ENCODE measurements at regions not wholly inside any gene's neighbourhood (a gene's known extent, or its start where the extent isn't known, plus 50 kb on each side); places are given as distances from the start of the nearest gene placed in this dataset.

DNA sequence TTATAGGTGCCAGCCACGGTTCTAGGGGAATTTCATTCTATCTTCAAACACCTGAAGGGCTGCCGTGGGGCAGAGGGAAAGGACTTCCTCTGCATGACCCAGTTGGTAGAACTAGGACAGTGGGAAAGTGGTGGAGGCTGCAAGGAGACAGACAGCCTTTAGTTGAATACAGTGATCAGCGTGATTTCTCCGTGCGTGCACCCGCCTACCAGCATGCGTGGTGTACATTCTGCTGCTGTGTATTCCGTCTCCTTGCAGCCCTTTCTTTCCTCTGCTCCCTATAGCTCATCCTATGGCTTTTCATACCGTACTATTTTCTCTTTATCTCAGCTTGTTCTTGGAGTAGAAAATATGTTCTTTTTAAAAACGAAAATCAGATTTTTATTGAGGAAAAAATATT, 146.9 kb downstream of the MRM1 start:
- no peak for TF ChIP-seq ZFP37 (tag by site-specific recombination; IDR thresholded peaks at IDR 0.05)
- no peak for TF ChIP-seq YY1 (tag by site-specific recombination; IDR thresholded peaks at IDR 0.05)
- TF ChIP-seq, protein P1, sequence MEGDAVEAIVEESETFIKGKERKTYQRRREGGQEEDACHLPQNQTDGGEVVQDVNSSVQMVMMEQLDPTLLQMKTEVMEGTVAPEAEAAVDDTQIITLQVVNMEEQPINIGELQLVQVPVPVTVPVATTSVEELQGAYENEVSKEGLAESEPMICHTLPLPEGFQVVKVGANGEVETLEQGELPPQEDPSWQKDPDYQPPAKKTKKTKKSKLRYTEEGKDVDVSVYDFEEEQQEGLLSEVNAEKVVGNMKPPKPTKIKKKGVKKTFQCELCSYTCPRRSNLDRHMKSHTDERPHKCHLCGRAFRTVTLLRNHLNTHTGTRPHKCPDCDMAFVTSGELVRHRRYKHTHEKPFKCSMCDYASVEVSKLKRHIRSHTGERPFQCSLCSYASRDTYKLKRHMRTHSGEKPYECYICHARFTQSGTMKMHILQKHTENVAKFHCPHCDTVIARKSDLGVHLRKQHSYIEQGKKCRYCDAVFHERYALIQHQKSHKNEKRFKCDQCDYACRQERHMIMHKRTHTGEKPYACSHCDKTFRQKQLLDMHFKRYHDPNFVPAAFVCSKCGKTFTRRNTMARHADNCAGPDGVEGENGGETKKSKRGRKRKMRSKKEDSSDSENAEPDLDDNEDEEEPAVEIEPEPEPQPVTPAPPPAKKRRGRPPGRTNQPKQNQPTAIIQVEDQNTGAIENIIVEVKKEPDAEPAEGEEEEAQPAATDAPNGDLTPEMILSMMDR (tag by site-specific recombination; IDR thresholded peaks at IDR 0.05), result no peak
- no peak for TF ChIP-seq ZSCAN30 (tag by site-specific recombination; IDR thresholded peaks at IDR 0.05)
- TF ChIP-seq ZNF776 (tag by site-specific recombination; IDR thresholded peaks at IDR 0.05; ENCODE audit: borderline replicate concordance), result no peak
- TF ChIP-seq, protein P2, sequence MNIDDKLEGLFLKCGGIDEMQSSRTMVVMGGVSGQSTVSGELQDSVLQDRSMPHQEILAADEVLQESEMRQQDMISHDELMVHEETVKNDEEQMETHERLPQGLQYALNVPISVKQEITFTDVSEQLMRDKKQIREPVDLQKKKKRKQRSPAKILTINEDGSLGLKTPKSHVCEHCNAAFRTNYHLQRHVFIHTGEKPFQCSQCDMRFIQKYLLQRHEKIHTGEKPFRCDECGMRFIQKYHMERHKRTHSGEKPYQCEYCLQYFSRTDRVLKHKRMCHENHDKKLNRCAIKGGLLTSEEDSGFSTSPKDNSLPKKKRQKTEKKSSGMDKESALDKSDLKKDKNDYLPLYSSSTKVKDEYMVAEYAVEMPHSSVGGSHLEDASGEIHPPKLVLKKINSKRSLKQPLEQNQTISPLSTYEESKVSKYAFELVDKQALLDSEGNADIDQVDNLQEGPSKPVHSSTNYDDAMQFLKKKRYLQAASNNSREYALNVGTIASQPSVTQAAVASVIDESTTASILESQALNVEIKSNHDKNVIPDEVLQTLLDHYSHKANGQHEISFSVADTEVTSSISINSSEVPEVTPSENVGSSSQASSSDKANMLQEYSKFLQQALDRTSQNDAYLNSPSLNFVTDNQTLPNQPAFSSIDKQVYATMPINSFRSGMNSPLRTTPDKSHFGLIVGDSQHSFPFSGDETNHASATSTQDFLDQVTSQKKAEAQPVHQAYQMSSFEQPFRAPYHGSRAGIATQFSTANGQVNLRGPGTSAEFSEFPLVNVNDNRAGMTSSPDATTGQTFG (tag by site-specific recombination; IDR thresholded peaks at IDR 0.05; ENCODE audit: borderline replicate concordance), result no peak
- TF ChIP-seq ZNF114 (tag by site-specific recombination; IDR thresholded peaks at IDR 0.05), result no peak

Data from HEK293 (cell line).